Fibroblast of lung (primary cell): ENCODE measurements at regions not wholly inside any gene's neighbourhood (a gene's known extent, or its start where the extent isn't known, plus 50 kb on each side); places are given as distances from the start of the nearest gene placed in this dataset.

ENCODE experiments used
- DNase-seq, 2 donors: peaks; one replicate each; pipeline versions ENCODE4 v3.0.0 to v3.0.0-alpha.2; 2010; ENCODE audit warnings: low read depth in 2 of 2
- H2AFZ ChIP-seq: 2 replicates; pipeline ENCODE4 v1.5.1; 2012; ENCODE audit warnings: low read length, control low read depth, inconsistent platforms
- H3K27ac ChIP-seq: 2 replicates; pipeline ENCODE4 v1.5.1; 2011; ENCODE audit warnings: low read length, control low read depth; ENCODE audit not compliant: insufficient read depth
- H3K27me3 ChIP-seq: 2 replicates; pipeline ENCODE4 v1.5.1; 2011; ENCODE audit warnings: mild to moderate bottlenecking, low read length; ENCODE audit not compliant: control insufficient read depth, insufficient read depth
- H3K36me3 ChIP-seq: 2 replicates; pipeline ENCODE4 v1.5.1; 2011; ENCODE audit warnings: low read length; ENCODE audit not compliant: control insufficient read depth, insufficient read depth
- H3K4me1 ChIP-seq: 2 replicates; pipeline ENCODE4 v1.5.1; 2011; ENCODE audit warnings: low read length; ENCODE audit not compliant: control insufficient read depth, insufficient read depth; ENCODE audit errors: extremely low read depth
- H3K4me2 ChIP-seq: 2 replicates; pipeline ENCODE4 v1.5.1; 2011; ENCODE audit warnings: low read length, control low read depth; ENCODE audit not compliant: insufficient read depth; ENCODE audit errors: extremely low read depth
- H3K4me3 ChIP-seq, 4 experiments: fragments of 200-600 bp in 1 of 4; sonication (generic) in 1 of 4; replicated peaks in 1 of 4; 2 replicates each; pipeline ENCODE4 v1.5.1; 2011 to 2016; ENCODE audit warnings: low read length in 4 of 4, low read depth in 3 of 4, mild to moderate bottlenecking in 3 of 4, control low read depth in 2 of 4, inconsistent platforms in 1 of 4, mixed read lengths in 1 of 4; ENCODE audit not compliant: insufficient read depth in 1 of 4; ENCODE audit errors: control extremely low read depth in 1 of 4
- H3K79me2 ChIP-seq: 2 replicates; pipeline ENCODE4 v1.5.1; 2012; ENCODE audit warnings: mild to moderate bottlenecking, low read length, inconsistent platforms; ENCODE audit not compliant: control insufficient read depth, insufficient read depth
- H3K9ac ChIP-seq: 2 replicates; pipeline ENCODE4 v1.5.1; 2011; ENCODE audit warnings: mild to moderate bottlenecking, low read length, control low read depth; ENCODE audit not compliant: insufficient read depth
- H3K9me3 ChIP-seq: 2 replicates; pipeline ENCODE4 v1.5.1; 2012; ENCODE audit warnings: low read depth, low read length; ENCODE audit not compliant: control insufficient read depth, insufficient read depth
- H4K20me1 ChIP-seq: 2 replicates; pipeline ENCODE4 v1.5.1; 2011; ENCODE audit warnings: low read length; ENCODE audit not compliant: control insufficient read depth, insufficient read depth; ENCODE audit errors: extremely low read depth
- CTCF ChIP-seq, 2 donors: IDR thresholded peaks in 1 of 2; conservative IDR thresholded peaks in 1 of 2; 1 replicate in 1 of 2; 2 replicates in 1 of 2; pipeline ENCODE4 v1.5.1; 2011 to 2012; ENCODE audit warnings: low read length in 2 of 2, control low read depth in 1 of 2, inconsistent platforms in 1 of 2, low read depth in 1 of 2, mild to moderate bottlenecking in 1 of 2
- EZH2 ChIP-seq: IDR thresholded peaks from 2 replicates; pipeline ENCODE4 v1.5.1; 2012; ENCODE audit warnings: low read length, control low read depth, mild to moderate bottlenecking; ENCODE audit errors: missing control alignments

DNA sequence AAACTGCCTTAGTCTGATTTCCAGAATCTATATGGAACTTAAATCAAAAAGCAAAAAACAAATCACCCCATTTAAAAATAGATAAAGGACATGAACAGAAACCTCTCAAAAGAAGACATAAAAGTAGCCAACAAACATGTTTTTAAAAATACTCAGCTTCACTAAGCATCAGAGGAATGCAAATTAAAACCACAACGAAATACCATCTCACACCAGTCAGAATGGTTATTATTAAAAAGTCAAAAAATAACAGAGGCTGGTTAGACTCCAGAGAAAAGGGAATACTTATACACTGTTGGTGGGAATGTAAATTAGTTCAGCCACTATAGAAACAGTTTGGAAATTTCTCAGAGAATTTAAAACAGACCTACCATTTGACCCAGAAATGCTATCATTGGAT lies 367.9 kb downstream of the ZIC4 start:
- no peaks in the 10 kb centered on the region for H4K20me1 ChIP-seq
- H3K9ac ChIP-seq = no peak overlapping the region
- no peak overlapping the region for H3K4me2 ChIP-seq
- no peak for TF ChIP-seq EZH2
- no peak for TF ChIP-seq CTCF (conservative IDR thresholded peaks at IDR 0.05 in 1 of 2, IDR thresholded peaks at IDR 0.05 in 1 of 2; ENCODE audit: low read depth in 1 of 2, low read length in 2 of 2)
- no peaks in the 10 kb centered on the region for H3K4me1 ChIP-seq
- peak in 1 of 2 donors; percentile 65 for DNase-seq
- no peaks in the 10 kb centered on the region for H3K9me3 ChIP-seq
- no peak overlapping the region for H2AFZ ChIP-seq
- no peaks in the 10 kb centered on the region for H3K36me3 ChIP-seq
- H3K79me2 ChIP-seq = no peaks in the 10 kb centered on the region
- no peak overlapping the region for H3K4me3 ChIP-seq
- no peak overlapping the region for H3K27ac ChIP-seq
- H3K27me3 ChIP-seq = no peaks in the 10 kb centered on the region

GRCh38 chr3:147034359-147034758 lies 372.0 kb downstream of the ZIC4 start:
- Histone ChIP-seq H4K20me1 (no peaks in the 10 kb centered on the region), H3K36me3 (no peaks in the 10 kb centered on the region), H3K79me2 (no peaks in the 10 kb centered on the region), H2AFZ (no peak overlapping the region), H3K27ac (no peak overlapping the region), H3K9ac (no peak overlapping the region), H3K9me3 (no peaks in the 10 kb centered on the region), H3K4me2 (no peak overlapping the region), H3K4me1 (no peaks in the 10 kb centered on the region), H3K4me3 (no peak overlapping the region), H3K27me3 (no peaks in the 10 kb centered on the region)
- TF ChIP-seq CTCF (conservative IDR thresholded peaks at IDR 0.05 in 1 of 2, IDR thresholded peaks at IDR 0.05 in 1 of 2; ENCODE audit: low read depth in 1 of 2, low read length in 2 of 2) (no peak), EZH2 (no peak)
- DNase-seq = no peak

DNA sequence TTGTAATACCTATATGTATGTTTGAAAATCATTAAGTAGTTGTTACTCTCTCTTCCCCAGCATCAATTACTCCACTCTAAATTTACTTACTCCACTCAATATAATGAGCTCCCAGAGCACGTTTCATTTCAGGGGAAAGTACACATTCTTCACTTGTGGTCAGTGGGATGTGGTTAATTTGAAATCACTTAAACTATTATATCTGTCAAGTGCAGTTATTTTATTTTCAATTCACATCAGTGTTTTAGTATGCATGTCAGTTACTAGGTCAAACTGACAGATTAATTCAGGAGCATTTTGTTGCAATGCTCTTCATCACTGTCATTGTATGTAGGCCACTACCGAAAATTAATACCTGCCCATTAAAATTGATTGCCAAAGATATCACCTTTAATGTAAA lies 376.1 kb downstream of the ZIC4 start:
- no peaks in the 10 kb centered on the region for H3K36me3 ChIP-seq
- no peak overlapping the region for H3K4me3 ChIP-seq
- no peaks in the 10 kb centered on the region for H3K27me3 ChIP-seq
- H3K4me2 ChIP-seq = no peak overlapping the region
- H2AFZ ChIP-seq = no peak overlapping the region
- TF ChIP-seq CTCF (conservative IDR thresholded peaks at IDR 0.05 in 1 of 2, IDR thresholded peaks at IDR 0.05 in 1 of 2; ENCODE audit: low read depth in 1 of 2, low read length in 2 of 2) = no peak
- H3K27ac ChIP-seq = no peak overlapping the region
- no peaks in the 10 kb centered on the region for H3K79me2 ChIP-seq
- H3K9ac ChIP-seq = no peak overlapping the region
- no peaks in the 10 kb centered on the region for H4K20me1 ChIP-seq
- DNase-seq = peak in 1 of 2 donors; percentile 43
- H3K4me1 ChIP-seq = no peaks in the 10 kb centered on the region
- no peaks in the 10 kb centered on the region for H3K9me3 ChIP-seq
